NCI-H187 (cell line): ENCODE measurements at regions not wholly inside any gene's neighbourhood (a gene's known extent, or its start where the extent isn't known, plus 50 kb on each side); places are given as distances from the start of the nearest gene placed in this dataset.

Experiments
- DNase-seq, 2 experiments: peaks; one replicate each; lab custom pipeline; 2025; lab: John Stamatoyannopoulos, UW

DNA sequence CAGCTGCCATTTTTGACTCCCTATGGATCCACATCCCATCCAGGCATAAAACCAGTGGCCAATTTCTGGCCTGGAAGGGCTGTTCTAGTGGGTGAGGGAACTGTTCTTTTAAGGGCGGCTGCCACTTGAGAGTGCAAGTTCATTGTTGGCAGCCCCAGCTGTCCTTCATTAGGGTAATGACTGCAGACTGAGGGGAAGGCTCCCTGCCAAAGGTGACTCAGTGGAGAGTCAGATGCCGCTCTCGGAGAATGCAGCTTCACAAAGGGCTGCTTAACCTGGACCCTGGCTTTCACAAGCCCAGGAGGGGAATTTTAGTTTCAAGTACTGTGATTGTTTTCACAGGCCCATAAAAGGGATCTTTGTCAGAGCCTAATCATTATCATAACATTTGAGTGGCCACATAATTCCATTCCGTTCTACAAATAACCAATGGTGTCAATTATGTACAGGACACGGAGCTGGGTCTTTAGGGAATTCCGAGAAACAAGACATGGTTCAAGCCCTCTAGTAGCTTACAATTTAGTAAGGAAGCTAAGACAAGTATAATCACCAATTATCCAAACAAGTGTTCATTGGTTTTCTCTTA lies 235.7 kb downstream of the CDCA7 start:
- peak in 1 of 2 experiments; percentile 27 for DNase-seq

DNA sequence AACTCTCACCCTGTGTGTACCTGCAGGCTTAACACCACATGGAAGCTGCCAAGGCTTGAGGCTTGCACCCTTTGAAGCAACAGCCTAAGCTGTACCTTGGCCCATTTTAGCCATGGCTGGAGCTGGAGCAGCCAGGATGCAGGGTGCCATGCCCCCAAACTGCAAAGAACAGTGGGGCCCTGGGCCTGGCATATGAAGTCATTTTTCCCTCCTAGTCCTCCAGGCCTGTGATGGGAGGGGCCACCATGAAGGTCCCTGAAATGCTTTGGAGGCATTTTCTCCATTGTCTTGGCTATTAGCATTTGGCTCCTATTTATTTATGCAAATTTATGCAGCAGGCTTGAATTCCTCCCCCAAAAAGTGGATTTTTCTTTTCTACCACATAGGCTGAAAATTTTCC lies 238.4 kb downstream of the CDCA7 start:
- DNase-seq: no peak

DNA sequence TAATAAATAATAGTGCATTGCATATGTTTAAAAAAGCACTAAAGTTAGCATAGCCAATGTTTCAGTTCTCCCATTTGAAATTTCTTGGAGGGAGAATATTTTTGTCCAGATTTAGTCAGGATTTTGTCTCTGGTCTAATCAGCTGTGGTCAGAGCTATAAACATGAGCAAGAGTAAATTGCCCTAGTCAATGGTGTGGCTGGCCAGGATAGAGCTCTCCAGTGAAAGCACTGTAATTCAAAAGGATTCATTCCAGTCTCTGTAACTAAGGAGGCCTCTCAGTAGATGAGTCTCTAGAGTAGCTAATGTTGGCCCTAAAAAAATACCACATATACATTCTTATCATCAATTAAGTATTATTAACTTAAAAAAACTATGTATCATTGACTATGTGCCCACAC lies 241.6 kb downstream of the CDCA7 start:
- DNase-seq: no peak

DNA sequence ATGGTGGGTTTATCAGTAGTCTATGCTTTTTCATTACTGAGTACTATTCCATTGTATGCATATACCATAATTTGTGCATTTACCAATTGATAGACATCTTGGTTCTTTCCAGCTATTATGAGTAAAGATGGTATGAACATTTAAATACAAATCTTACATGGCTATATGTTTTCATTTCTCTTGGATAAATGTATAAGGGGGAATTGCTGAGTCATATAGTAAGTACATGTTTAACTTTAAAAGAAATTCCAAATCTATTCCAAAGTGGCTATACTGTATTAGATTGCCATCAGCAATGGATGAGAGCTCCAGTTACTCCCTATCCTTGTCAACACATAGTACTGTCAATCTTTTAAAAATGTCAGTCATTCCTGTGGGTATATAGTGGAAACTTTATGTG lies 243.9 kb downstream of the CDCA7 start:
- no peak for DNase-seq

DNA sequence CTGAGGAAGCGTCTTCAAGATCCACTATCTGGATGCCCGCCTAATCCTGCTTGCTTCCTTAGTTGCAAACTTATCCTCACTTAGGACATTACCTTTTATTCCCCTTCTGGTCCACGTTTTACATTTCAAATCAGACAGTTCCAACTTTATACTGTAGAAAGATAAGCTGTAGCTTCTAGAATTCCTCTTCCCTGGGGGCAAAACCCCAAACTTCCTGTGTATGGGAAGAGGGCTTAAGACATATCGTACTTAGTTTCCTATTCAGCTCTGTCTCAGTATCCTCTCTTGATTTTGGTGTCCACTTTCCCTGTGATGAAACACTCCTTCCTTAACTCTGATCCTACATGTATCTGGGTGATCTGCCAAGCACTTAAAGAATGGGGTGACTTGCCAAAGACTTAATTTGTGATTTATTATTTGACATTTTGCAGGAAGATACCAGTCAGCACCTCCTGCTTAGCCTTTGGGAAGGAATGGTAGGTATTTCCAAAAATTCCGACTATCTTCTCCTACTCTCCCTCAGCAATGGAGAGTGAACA lies 245.2 kb downstream of the CDCA7 start:
- no peak for DNase-seq

DNA sequence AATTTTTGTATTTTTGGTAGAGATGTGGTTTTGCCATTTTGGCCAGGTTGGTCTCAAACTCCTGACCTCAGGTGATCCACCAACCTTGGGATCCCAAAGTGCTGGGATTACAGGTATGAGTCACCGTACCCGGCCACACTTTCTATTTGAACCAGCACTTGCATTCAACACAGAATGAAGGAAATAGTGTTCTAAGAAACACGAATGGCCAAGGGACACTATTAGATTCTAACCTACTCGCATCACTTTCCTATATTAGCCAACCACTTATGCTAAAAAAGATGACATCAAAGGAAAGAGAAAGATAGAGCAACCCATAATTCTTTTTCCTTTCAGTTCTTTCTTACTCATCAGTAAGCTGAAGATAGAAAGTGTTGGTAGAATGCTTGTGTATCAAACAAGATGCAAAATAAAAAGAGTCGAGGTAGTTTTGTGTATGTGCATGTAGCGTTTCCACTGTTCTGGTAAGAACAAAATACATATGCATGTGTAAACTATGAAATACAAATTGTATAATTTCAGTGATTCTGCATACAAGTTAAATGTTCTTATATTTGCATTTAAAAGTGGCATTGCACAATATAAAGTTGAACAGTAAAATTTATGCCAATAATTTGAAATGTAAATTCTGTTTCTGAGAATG lies 247.6 kb downstream of the CDCA7 start:
- no peak for DNase-seq

DNA sequence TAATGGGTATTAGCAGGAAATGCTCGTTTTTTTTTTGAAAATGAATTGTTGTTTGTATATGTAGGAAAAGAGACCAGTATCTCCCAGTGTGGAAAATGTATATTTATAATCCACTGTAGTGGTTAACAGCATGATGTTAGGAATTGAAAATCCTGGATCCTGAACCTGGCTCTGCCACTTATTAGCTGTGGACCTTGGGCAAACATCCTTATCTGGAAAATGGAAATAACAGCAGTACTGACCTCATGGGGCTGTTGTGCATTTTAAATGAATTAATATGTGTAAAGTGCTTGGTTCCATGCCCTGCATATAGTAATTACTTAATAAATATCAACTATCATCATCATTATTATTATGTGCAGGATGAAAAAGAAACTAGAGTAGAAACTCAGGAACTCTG lies 251.3 kb downstream of the CDCA7 start:
- DNase-seq: no peak

DNA sequence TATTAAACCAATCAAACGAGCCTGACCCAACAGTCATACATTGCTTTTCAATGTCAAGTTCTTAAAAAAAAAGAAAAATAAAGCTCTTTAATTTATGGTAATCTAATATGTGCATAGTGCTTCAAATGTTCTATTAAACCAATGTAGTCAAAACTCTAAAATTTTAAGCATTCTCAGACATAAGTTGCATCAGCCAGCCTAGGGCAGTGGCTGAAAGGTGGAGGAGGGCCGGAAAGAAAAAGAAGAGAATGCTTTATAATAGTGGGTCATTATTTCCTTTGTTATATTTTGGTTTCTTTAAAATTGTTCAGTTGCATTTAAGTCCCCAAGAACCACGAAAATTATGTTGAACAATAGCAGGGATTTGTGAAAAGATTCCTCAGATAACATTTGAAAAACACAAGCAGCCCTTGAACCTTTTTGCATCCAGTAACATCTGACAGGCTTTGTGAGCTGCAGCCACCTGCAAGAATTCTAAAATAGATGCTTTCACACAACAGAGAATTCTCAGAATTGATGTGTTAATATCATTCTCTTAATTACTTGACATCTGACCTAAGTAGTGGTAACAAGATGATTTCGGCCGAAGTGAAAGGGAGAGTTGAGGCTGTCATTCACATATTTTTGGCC lies 252.1 kb downstream of the CDCA7 start:
- DNase-seq: no peak

DNA sequence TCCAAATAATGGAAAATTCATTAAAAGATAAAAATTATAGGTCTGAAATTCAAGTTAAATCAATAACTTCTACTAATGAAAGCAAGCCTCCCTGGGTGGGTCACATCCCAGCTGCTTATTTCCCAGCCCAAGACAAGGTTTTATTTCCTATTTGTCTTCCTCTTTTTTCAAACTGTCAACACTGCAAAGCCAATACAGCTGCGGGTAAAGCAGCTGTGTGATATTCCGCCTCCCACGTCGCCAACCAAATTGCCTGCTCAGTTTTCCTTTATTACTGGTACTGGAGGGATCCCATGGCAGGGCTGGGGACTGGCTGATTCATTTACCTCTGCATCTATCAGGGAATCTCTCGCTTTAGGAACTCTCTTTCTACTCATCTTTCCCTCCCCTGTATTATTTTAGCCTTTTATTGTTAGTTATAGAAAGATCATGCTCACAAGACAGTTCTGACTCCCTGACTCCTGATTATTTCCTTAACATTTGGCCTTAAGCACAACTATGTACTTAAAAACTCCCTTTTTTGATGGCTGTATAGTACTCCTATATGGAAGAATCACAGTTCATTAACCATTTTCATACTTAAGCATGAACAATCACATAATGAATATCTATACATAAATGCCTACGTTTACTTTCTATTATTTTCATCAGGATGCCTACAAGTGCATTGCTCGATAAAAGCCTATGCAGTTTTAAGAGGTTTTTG lies 253.1 kb downstream of the CDCA7 start:
- no peak for DNase-seq

DNA sequence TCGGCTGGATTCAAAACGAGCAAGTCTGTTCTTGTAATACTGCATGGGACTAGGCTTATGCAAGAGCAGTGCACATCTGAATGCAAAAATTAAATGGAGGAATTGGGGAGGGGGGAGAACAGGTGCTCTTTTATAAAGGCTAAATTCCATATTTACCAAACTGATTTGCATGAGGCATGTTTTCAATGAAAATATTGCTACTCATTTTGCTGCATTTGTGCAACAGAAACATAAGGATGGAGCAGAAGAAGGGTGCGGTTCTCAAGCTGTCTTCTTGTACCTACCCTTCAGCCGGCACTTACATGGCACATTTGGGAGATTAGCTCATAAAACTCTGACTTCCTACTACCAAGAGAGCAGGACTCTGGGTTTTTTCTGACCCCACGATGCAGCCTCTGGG lies 256.4 kb downstream of the CDCA7 start:
- DNase-seq: no peak

DNA sequence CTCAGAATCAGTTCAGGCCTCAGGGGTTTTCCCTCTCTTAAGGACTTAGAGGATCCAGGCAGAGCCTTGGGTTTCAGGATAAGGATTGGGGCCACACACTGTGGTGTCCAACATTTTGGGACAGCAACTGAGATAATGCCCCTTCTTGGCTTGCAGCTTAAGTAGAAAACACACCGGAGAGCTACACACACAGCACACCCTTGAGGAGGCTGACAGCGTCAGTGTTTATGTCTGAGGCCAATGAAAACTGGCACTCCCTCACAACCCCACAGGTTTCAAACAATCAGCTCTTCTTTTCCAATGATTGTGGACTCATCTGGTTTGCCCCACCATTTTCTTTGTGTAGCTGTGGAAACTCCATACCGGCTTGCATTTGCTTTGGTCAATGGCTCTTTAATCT lies 257.7 kb downstream of the CDCA7 start:
- no peak for DNase-seq

DNA sequence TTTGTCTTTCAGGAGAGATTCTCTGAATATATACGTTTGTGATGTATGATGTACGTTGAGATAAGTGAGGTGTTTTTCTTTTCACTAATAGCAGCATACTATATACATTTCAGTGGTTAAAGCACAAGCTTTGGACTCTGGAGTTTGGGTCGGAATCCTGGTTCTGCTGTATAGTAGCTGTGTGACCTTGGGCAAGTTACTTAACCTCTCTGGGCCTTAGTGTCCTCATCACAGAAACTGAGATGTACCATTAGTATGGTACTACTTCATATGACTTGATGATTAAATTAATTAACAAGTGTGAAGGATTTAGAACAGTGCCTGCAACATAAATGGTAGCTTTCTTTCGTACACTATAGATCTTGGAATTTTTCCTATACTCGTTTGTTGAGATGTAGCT lies 258.7 kb downstream of the CDCA7 start:
- DNase-seq: no peak

DNA sequence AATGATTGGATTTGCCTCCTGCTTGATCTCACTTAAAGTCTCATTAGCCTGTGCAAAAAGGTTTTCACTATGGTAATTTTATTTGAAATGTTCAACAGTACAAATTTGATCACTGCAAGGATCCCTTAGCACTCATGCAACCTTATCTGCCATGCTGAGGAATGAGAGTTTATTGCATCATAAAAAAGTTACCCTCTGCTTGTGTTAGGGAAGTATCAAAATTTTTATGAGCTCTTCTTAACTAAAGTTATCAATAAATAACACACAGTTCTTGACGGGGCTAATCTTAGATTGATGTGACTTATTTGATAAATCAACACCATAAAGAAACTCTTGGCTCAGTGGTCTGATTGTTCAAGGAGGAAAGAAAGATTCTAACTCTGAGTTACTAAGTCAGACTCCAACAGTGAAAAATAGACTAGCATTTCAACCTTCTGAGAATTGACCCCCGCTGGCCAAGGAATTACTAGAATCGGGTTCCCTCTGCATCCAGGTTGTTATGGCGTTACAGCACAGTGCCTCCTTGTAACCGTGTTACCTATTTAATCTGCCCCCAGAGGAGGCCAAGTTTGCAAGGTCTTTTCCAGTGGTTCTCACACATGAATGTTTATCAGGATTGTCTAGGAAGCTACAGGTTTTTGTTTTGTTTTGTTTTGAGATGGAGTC lies 259.7 kb downstream of the CDCA7 start:
- DNase-seq: no peak

DNA sequence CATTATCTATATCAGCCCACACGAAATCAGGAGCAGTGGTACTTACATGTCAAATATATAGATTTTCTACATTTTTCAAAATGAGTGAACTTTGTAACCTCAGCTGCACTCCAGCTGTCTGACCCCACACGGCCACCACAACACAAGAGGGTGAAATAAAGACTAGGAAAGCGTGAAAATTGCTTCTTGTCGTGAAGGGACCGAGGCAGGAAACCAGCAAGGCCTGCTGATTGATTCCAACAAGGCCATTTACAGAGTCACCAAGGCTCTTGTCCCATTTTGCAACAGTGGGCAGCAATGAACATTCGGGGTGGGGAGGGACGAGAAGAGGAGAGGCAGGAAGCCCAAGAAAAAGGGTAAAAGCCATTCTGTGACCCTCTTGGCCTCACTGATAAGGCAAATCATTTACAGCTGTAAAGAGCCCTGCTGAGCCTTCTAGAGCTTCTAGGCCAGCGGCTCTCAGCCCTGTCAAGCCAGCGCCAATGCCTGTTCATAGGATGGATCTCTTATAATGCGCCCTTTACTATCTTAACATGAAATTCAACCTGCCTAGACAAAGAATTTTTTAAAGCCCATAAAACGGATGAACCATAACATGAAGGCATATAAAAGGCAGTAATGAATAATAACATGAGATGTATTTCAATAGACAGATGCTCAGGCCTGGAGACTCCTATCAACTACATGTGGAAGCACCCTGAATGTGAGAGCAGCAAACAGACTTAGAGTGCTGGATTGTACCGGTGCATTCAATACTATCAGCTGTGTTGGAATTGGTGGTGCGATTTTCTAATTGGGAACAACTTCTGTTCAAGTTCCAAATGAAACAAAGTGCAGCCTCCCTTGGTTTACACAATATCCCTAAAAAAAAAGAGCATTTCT lies 269.0 kb downstream of the CDCA7 start:
- no peak for DNase-seq

DNA sequence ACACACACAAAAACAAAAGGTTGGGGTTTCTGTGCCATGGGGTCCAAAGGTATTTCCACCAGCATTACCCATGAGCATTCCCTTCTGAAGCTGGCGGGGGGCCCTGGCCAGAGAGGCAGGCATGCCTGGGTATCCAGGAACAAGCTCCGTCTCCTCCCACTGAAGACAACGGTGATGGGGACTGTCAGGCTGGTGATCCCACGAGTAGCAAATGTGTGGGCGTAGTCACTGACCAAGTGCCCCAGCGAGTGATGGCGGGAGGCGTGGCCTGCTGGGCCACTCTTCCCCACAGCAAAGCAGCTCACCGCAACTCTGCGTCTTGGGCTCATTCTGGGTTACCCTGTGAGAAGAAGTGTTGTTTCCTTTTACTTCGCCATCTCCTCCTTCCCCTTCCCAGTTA lies 270.6 kb downstream of the CDCA7 start:
- DNase-seq: no peak

DNA sequence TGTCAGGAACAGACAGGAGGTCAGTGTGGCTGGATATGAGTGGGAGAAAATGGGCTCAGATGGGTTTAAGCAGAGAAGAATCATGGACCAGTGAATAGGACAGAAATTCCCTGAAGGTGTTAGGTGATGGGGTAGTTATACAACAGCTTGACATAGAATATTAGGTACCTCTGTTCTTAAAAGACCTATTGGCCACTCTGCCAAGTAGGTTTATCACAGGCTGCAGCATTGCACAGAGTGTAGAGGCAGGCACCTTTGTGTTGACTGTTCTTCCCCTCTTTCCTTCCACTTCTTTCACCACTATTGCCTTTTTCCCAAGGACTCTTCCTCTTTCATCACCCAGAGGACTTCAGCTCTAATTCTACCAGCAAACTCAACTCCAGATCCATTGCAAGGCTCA lies 274.4 kb downstream of the CDCA7 start:
- no peak for DNase-seq

DNA sequence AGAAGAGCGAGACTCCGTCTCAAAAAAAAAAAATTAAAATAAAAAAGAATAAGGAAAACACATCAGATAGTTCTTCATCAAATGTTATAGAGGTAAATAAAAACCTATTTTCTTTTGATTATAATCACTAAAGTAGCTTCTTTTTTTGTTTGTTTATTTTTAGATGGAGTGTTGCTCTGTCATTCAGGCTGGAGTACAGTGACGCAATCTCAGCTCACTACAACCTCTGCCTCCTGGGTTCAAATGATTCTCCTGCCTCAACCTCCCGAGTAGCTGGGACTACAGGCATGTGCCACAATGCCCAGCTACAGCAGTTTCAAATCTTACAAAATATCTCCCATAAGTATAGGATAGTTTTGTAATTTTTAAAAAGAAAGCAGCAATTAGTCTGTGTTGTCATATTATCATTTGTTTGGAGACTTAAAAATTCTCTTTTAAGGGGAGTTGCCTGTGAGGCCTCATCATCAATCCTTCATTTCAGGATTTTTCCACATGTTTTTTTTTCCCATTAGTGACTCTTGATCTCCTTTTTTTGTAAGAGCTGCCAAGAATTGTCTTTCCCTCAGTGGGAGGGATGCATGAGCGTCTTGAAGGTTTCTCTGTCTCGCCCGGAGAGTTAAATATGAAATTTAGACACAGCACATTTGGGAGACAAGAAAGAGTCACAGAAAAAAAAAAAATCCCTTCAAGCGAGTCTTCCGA lies 275.9 kb downstream of the CDCA7 start:
- DNase-seq: no peak

DNA sequence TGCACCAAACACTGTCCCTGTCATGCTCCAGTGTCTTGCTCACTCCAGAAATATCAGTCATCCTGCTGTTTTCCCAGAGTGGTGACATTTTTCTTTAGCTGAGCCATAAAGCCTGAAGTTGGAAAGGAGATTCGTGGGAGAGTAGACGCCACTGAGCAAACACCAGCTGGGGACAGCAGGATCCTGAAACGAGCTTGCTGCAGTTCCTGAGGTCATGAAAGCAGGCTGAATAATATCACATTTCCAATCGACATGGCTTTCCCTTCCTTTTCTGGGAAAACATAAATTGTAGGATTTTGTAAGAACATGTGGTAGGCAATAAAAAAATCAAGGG lies 276.4 kb downstream of the CDCA7 start:
- no peak for DNase-seq

DNA sequence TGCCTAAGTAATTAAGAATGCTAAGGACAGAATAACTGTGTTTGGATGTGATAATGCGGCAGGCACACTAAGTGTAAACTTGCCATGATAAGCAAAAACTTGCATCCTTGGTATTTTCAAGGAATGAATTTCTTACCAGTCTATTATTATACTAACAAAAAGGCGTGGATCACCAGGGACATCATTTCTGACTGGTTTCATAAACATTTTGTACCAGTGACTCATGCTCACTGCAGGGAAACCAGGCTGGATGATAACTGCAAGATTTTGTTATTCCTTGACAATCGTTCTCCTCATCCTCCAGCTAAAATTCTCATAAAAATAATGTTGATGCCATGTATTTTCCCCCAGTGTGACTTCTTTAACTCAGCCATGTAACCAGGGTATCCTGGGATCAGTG lies 289.5 kb downstream of the CDCA7 start:
- no peak for DNase-seq

DNA sequence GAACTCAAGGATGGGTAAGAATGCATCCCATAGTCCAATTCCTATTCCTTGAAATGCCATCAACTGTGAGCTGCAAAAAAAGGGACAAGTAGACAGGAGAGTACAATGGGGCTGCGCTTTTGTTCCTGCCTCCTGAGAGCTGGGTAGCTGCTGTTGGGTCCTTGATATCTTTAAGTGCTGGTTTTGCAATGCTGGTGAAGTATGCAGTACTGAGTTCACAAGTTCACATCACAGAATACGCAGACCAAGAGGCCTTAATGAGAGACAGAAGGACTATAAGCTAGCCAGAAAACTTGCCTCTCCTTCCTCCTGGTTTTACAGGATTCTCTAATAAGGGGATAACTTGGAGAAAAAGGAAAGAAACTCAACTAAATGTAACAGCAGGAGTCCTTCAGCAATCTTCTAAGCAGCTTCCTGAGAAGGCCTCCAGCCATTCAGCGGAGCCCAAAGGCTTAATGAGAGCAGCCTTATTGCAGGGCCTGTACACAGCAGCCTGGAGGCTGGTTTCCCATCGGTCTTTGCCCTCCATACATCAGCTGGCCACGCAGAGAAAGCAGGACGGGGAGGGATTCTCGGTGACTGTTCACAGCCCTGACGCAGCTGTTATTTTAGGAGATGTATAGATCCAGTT lies 293.1 kb downstream of the CDCA7 start:
- no peak for DNase-seq
